ENCODE measurements at regions not wholly inside any gene's neighbourhood (a gene's known extent, or its start where the extent isn't known, plus 50 kb on each side); places are given as distances from the start of the nearest gene placed in this dataset.

DNA sequence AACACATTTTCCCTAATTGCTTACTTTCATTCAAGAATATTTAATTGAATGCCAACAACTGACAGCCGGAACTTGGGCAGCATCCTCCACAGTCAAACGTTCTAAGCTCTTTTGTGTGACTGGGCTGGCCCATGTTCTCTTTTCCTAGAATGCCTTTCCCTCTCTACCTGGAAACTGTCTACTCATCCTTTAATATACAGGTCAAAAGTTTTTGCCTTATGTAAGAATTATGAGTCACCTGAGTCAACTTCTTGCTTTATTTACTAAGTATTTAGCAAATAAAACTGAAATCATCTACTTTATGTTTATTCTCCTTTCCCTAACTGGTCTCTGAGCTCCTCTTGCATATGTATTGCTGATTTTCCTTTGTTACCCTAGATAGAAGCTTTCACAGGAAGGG is 172.2 kb downstream of the CHRM3 start:
- Histone ChIP-seq H3K9ac (ENCODE audit: low read length) (peak overlapping the region; percentile 18; the same call in 1 of the 2 replicates), H4K20me1 (ENCODE audit: low read length) (no peaks in the 10 kb centered on the region), H3K4me1 (ENCODE audit: insufficient read depth, low read length) (peaks cover 22% of the 10 kb centered on the region), H3K9me3 (ENCODE audit: low read length) (no peaks in the 10 kb centered on the region), H3K36me3 (ENCODE audit: low read depth, low read length) (no peaks in the 10 kb centered on the region), H3K27me3 (ENCODE audit: low read length) (no peaks in the 10 kb centered on the region), H3K4me3 (ENCODE audit: low read length) (peak overlapping the region; percentile 41), H3K4me2 (ENCODE audit: low read length) (peak overlapping the region; percentile 76), H2AFZ (ENCODE audit: low read length) (no peak overlapping the region), H3K79me2 (ENCODE audit: low read length) (no peaks in the 10 kb centered on the region), H3F3A (ENCODE audit: low read length, unreplicated experiment) (peaks cover 11% of the 10 kb centered on the region), H3K27ac (ENCODE audit: low read length) (peak overlapping the region; percentile 79), H3K9me2 (replicated peaks; ENCODE audit: low read length) (no peaks in the 10 kb centered on the region)
- CTCF ChIA-PET: interaction anchor here (1.0 kb wide), 1 partner anchor 447 kb away, joined by 3 read pairs; no protein-coding TSS in a partner anchor
- intact Hi-C loops (cut with micrococcal nuclease): loop anchor here (5.0 to 10.0 kb wide), 5 partner anchors 44 to 336 kb away; no protein-coding TSS in a partner anchor
- BruUV-seq (replicated peaks): no TSS peak
- peak; percentile 90 for ATAC-seq
- peak; percentile 89 for DNase-seq
- POLR2A ChIA-PET (ENCODE audit: unreplicated experiment): interaction anchor here (1.0 kb wide), 1 partner anchor 27 kb away, joined by 7 read pairs; no protein-coding TSS in a partner anchor
- TF ChIP-seq EZH2phosphoT487 (IDR thresholded peaks at IDR 0.05; ENCODE audit: borderline replicate concordance, low read length) (no peak), EZH2 (IDR thresholded peaks at IDR 0.05; ENCODE audit: low read length, unreplicated experiment) (no peak)
- TF ChIP-seq, protein P1, sequence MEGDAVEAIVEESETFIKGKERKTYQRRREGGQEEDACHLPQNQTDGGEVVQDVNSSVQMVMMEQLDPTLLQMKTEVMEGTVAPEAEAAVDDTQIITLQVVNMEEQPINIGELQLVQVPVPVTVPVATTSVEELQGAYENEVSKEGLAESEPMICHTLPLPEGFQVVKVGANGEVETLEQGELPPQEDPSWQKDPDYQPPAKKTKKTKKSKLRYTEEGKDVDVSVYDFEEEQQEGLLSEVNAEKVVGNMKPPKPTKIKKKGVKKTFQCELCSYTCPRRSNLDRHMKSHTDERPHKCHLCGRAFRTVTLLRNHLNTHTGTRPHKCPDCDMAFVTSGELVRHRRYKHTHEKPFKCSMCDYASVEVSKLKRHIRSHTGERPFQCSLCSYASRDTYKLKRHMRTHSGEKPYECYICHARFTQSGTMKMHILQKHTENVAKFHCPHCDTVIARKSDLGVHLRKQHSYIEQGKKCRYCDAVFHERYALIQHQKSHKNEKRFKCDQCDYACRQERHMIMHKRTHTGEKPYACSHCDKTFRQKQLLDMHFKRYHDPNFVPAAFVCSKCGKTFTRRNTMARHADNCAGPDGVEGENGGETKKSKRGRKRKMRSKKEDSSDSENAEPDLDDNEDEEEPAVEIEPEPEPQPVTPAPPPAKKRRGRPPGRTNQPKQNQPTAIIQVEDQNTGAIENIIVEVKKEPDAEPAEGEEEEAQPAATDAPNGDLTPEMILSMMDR (conservative IDR thresholded peaks at IDR 0.05; ENCODE audit: low read depth, low read length): no peak

- Histone ChIP-seq H2AFZ (ENCODE audit: low read length) (no peak overlapping the region), H3K79me2 (ENCODE audit: low read length) (no peaks in the 10 kb centered on the region), H3K9me3 (ENCODE audit: low read length) (no peaks in the 10 kb centered on the region), H3K4me3 (ENCODE audit: low read length) (peak overlapping the region; percentile 41), H3K27ac (ENCODE audit: low read length) (peak overlapping the region; percentile 79), H3K4me2 (ENCODE audit: low read length) (peak overlapping the region; percentile 76), H3K9me2 (replicated peaks; ENCODE audit: low read length) (no peaks in the 10 kb centered on the region), H3F3A (ENCODE audit: low read length, unreplicated experiment) (peaks cover 11% of the 10 kb centered on the region), H3K4me1 (ENCODE audit: insufficient read depth, low read length) (peaks cover 22% of the 10 kb centered on the region), H3K27me3 (ENCODE audit: low read length) (no peaks in the 10 kb centered on the region), H3K9ac (ENCODE audit: low read length) (peak overlapping the region; percentile 18; the same call in 1 of the 2 replicates), H3K36me3 (ENCODE audit: low read depth, low read length) (no peaks in the 10 kb centered on the region), H4K20me1 (ENCODE audit: low read length) (no peaks in the 10 kb centered on the region)
- intact Hi-C loops (cut with micrococcal nuclease): loop anchor here (5.0 to 10.0 kb wide), 5 partner anchors 43 to 336 kb away; no protein-coding TSS in a partner anchor
- TF ChIP-seq EZH2 (IDR thresholded peaks at IDR 0.05; ENCODE audit: low read length, unreplicated experiment) (no peak), EZH2phosphoT487 (IDR thresholded peaks at IDR 0.05; ENCODE audit: borderline replicate concordance, low read length) (no peak)
- TF ChIP-seq, protein P1 (conservative IDR thresholded peaks at IDR 0.05; ENCODE audit: low read depth, low read length): no peak
- POLR2A ChIA-PET (ENCODE audit: unreplicated experiment): interaction anchor here (1.0 kb wide), 1 partner anchor 27 kb away, joined by 7 read pairs; no protein-coding TSS in a partner anchor
- ATAC-seq: peak; percentile 72
- CTCF ChIA-PET: interaction anchor here (1.0 kb wide), 1 partner anchor 447 kb away, joined by 3 read pairs; no protein-coding TSS in a partner anchor
- peak; percentile 69 for DNase-seq
- BruUV-seq (replicated peaks): no TSS peak
Observed at GRCh38 chr1:239558991-239559390, 172.6 kb downstream of the CHRM3 start.

- Histone ChIP-seq H3K4me2 (ENCODE audit: low read length) (no peak overlapping the region), H3K36me3 (ENCODE audit: low read depth, low read length) (no peaks in the 10 kb centered on the region), H4K20me1 (ENCODE audit: low read length) (no peaks in the 10 kb centered on the region), H2AFZ (ENCODE audit: low read length) (no peak overlapping the region), H3F3A (ENCODE audit: low read length, unreplicated experiment) (peaks cover 11% of the 10 kb centered on the region), H3K9me3 (ENCODE audit: low read length) (no peaks in the 10 kb centered on the region), H3K4me3 (ENCODE audit: low read length) (no peak overlapping the region), H3K27me3 (ENCODE audit: low read length) (no peaks in the 10 kb centered on the region), H3K9ac (ENCODE audit: low read length) (no peak overlapping the region), H3K9me2 (replicated peaks; ENCODE audit: low read length) (no peaks in the 10 kb centered on the region), H3K79me2 (ENCODE audit: low read length) (no peaks in the 10 kb centered on the region), H3K4me1 (ENCODE audit: insufficient read depth, low read length) (peaks cover 22% of the 10 kb centered on the region), H3K27ac (ENCODE audit: low read length) (no peak overlapping the region)
- CTCF ChIA-PET: no interaction called here
- TF ChIP-seq, protein P1 (conservative IDR thresholded peaks at IDR 0.05; ENCODE audit: low read depth, low read length): no peak
- TF ChIP-seq EZH2phosphoT487 (IDR thresholded peaks at IDR 0.05; ENCODE audit: borderline replicate concordance, low read length) (no peak), EZH2 (IDR thresholded peaks at IDR 0.05; ENCODE audit: low read length, unreplicated experiment) (no peak)
- ATAC-seq (no peak), DNase-seq (no peak)
- no TSS peak for BruUV-seq (replicated peaks)
- intact Hi-C loops (cut with micrococcal nuclease): no loop called here
- POLR2A ChIA-PET (ENCODE audit: unreplicated experiment): no interaction called here
Observed at GRCh38 chr1:239560921-239561320, 174.6 kb downstream of the CHRM3 start.

All from PC-3 (cell line).